ENCODE measurements at regions not wholly inside any gene's neighbourhood (a gene's known extent, or its start where the extent isn't known, plus 50 kb on each side); places are given as distances from the start of the nearest gene placed in this dataset.
"Not testable (repeated sequence)": the region's sequence is repeated elsewhere in the genome, so short reads cannot be mapped to it uniquely, and the experiment has no call there.

- DNase-seq, result no peak
Observed at GRCh38 chr6:169378620-169379381, 125.2 kb upstream of the THBS2 start.

GRCh38 chr6:169376458-169376857 is 122.8 kb upstream of the THBS2 start:
- DNase-seq, result no peak

- no peak for DNase-seq
Observed at GRCh38 chr6:169372589-169372988, 118.9 kb upstream of the THBS2 start.

- DNase-seq, result peak; percentile 78
Observed at GRCh38 chr6:169371344-169372127, 117.9 kb upstream of the THBS2 start.

- no peak for DNase-seq
Observed at GRCh38 chr6:169370666-169371343, 117.2 kb upstream of the THBS2 start.

- DNase-seq, result no peak
Observed at GRCh38 chr6:169370054-169370453, 116.4 kb upstream of the THBS2 start.

- no peak for DNase-seq
Observed at GRCh38 chr6:169368200-169368599, 114.6 kb upstream of the THBS2 start.

- no peak for DNase-seq
Observed at GRCh38 chr6:169367507-169367906, 113.9 kb upstream of the THBS2 start.

- no peak for DNase-seq
Observed at GRCh38 chr6:169366258-169366901, 112.7 kb upstream of the THBS2 start.

GRCh38 chr6:169365567-169366257 is 112.1 kb upstream of the THBS2 start:
- no peak for DNase-seq

- no peak for DNase-seq
Observed at GRCh38 chr6:169363590-169363989, 109.9 kb upstream of the THBS2 start.

- no peak for DNase-seq
Observed at GRCh38 chr6:169362501-169363121, 109.0 kb upstream of the THBS2 start.

- not testable (repeated sequence) for DNase-seq
Observed at GRCh38 chr6:169355001-169355400, 101.4 kb upstream of the THBS2 start.

- no peak for DNase-seq
Observed at GRCh38 chr6:169345146-169345545, 91.5 kb upstream of the THBS2 start.

GRCh38 chr6:169344750-169345065 is 91.1 kb upstream of the THBS2 start:
- DNase-seq, result peak; percentile 60

GRCh38 chr6:169343886-169344749 is 90.5 kb upstream of the THBS2 start:
- DNase-seq, result no peak

- no peak for DNase-seq
Observed at GRCh38 chr6:169342710-169343109, 89.1 kb upstream of the THBS2 start.

GRCh38 chr6:169341706-169342105 is 88.1 kb upstream of the THBS2 start:
- DNase-seq, result no peak

- no peak for DNase-seq
Observed at GRCh38 chr6:169341065-169341464, 87.4 kb upstream of the THBS2 start.

GRCh38 chr6:169340395-169340794 is 86.7 kb upstream of the THBS2 start:
- no peak for DNase-seq

Data from skin of body (tissue), 1 donor.